HEK293 (cell line): ENCODE measurements at regions not wholly inside any gene's neighbourhood (a gene's known extent, or its start where the extent isn't known, plus 50 kb on each side); places are given as distances from the start of the nearest gene placed in this dataset.

Source experiments
- CTCF ChIA-PET: fragments of 350-600 bp; formaldehyde crosslinking; extraction: SDS; loops from one replicate; lab custom pipeline; 2021; ENCODE audit warnings: antibody characterized with exemption; lab: Yijun Ruan, JAX
- POLR2A ChIA-PET: fragments of 300-600 bp; formaldehyde crosslinking; extraction: SDS; loops from one replicate; lab custom pipeline; 2020; ENCODE audit warnings: antibody characterized with exemption, inconsistent platforms; lab: Yijun Ruan, JAX
- H3K27ac ChIP-seq: fragments of 200-500 bp; sonication (Bioruptor generic); 2 replicates; pipeline ENCODE4 v1.5.1; 2014; ENCODE audit warnings: low read depth, low read length, control low read depth, inconsistent platforms; ENCODE audit errors: extremely low read depth
- H3K36me3 ChIP-seq, 2 experiments: fragments of 200-500 bp in 1 of 2; sonication (Bioruptor generic) in 1 of 2; 1 replicate in 1 of 2; 2 replicates in 1 of 2; pipeline ENCODE4 v1.5.1; 2014 to 2017; ENCODE audit warnings: inconsistent platforms in 2 of 2, low read length in 2 of 2; ENCODE audit not compliant: control insufficient read depth in 2 of 2, insufficient read depth in 1 of 2
- H3K4me1 ChIP-seq: fragments of 200-500 bp; sonication (Bioruptor generic); 2 replicates; pipeline ENCODE4 v1.5.1; 2014; ENCODE audit warnings: mild to moderate bottlenecking, low read length, inconsistent platforms; ENCODE audit not compliant: control insufficient read depth, insufficient read depth
- H3K4me3 ChIP-seq: 2 replicates; pipeline ENCODE4 v1.5.1; 2011; ENCODE audit warnings: low read depth, mild to moderate bottlenecking, control low read depth, low read length, moderate library complexity
- H3K9me3 ChIP-seq: fragments of 200-500 bp; sonication (Bioruptor generic); 2 replicates; pipeline ENCODE4 v1.5.1; 2014; ENCODE audit warnings: low read depth, low read length, inconsistent platforms; ENCODE audit not compliant: control insufficient read depth, insufficient read depth
- GLIS1 ChIP-seq: fragments of 450-650 bp; formaldehyde crosslinking; IDR thresholded peaks from 2 replicates; pipeline ENCODE4 v1.5.1; 2016; ENCODE audit warnings: missing biosample characterization, missing genetic modification characterization
- OSR2 ChIP-seq: fragments of 450-650 bp; formaldehyde crosslinking; IDR thresholded peaks from 2 replicates; pipeline ENCODE4 v1.5.1; 2016; ENCODE audit warnings: missing biosample characterization, missing genetic modification characterization
- SP7 ChIP-seq: fragments of 450-650 bp; formaldehyde crosslinking; IDR thresholded peaks from 2 replicates; pipeline ENCODE4 v1.5.1; 2016; ENCODE audit warnings: missing biosample characterization, missing genetic modification characterization
- ZBTB11 ChIP-seq: fragments of 450-650 bp; formaldehyde crosslinking; conservative IDR thresholded peaks from 2 replicates; pipeline ENCODE4 v1.5.1; 2016; ENCODE audit warnings: low read depth, missing biosample characterization, missing genetic modification characterization
- ZFHX2 ChIP-seq: fragments of 450-650 bp; formaldehyde crosslinking; conservative IDR thresholded peaks from 2 replicates; pipeline ENCODE4 v1.5.1; 2016; ENCODE audit warnings: missing biosample characterization, missing genetic modification characterization
- ZFP69B ChIP-seq: fragments of 450-650 bp; formaldehyde crosslinking; IDR thresholded peaks from 2 replicates; pipeline ENCODE4 v1.5.1; 2016; ENCODE audit warnings: missing biosample characterization, missing genetic modification characterization
- ZNF121 ChIP-seq: fragments of 450-650 bp; formaldehyde crosslinking; IDR thresholded peaks from 2 replicates; pipeline ENCODE4 v1.5.1; 2016; ENCODE audit warnings: missing biosample characterization, missing genetic modification characterization
- ZNF175 ChIP-seq: fragments of 450-650 bp; formaldehyde crosslinking; IDR thresholded peaks from 2 replicates; pipeline ENCODE4 v1.5.1; 2016; ENCODE audit warnings: missing biosample characterization, missing genetic modification characterization
- ZNF302 ChIP-seq: fragments of 450-650 bp; formaldehyde crosslinking; IDR thresholded peaks from 2 replicates; pipeline ENCODE4 v1.5.1; 2016; ENCODE audit warnings: missing biosample characterization, missing genetic modification characterization, low read depth
- ZNF354C ChIP-seq: fragments of 450-650 bp; formaldehyde crosslinking; IDR thresholded peaks from 2 replicates; pipeline ENCODE4 v1.5.1; 2016; ENCODE audit warnings: missing biosample characterization, missing genetic modification characterization, low read depth, borderline replicate concordance
- ZNF548 ChIP-seq: fragments of 450-650 bp; formaldehyde crosslinking; IDR thresholded peaks from 2 replicates; pipeline ENCODE4 v1.5.1; 2016; ENCODE audit warnings: missing biosample characterization, missing genetic modification characterization
- ZNF692 ChIP-seq: fragments of 450-650 bp; formaldehyde crosslinking; IDR thresholded peaks from 2 replicates; pipeline ENCODE4 v1.5.1; 2016; ENCODE audit warnings: missing biosample characterization, missing genetic modification characterization
- ZNF777 ChIP-seq: fragments of 450-650 bp; formaldehyde crosslinking; IDR thresholded peaks from 2 replicates; pipeline ENCODE4 v1.5.1; 2017; ENCODE audit warnings: missing biosample characterization, missing genetic modification characterization, borderline replicate concordance
- ZNF785 ChIP-seq: fragments of 450-650 bp; formaldehyde crosslinking; IDR thresholded peaks from 2 replicates; pipeline ENCODE4 v1.5.1; 2016; ENCODE audit warnings: missing biosample characterization, missing genetic modification characterization
- TF ChIP-seq, protein P1 (sequence below): fragments of 450-650 bp; formaldehyde crosslinking; IDR thresholded peaks from 2 replicates; pipeline ENCODE4 v1.5.1; 2017; ENCODE audit warnings: missing biosample characterization, missing genetic modification characterization
- TF ChIP-seq, protein P2 (sequence below): fragments of 450-650 bp; formaldehyde crosslinking; IDR thresholded peaks from 2 replicates; pipeline ENCODE4 v1.5.1; 2016; ENCODE audit warnings: missing biosample characterization, missing genetic modification characterization, low read depth
- TF ChIP-seq, protein P3 (sequence below): fragments of 450-650 bp; formaldehyde crosslinking; IDR thresholded peaks from 2 replicates; pipeline ENCODE4 v1.5.1; 2017; ENCODE audit warnings: missing biosample characterization, missing genetic modification characterization
- TF ChIP-seq, protein P4 (sequence below): fragments of 450-650 bp; formaldehyde crosslinking; IDR thresholded peaks from 2 replicates; pipeline ENCODE4 v1.5.1; 2016; ENCODE audit warnings: missing biosample characterization, missing genetic modification characterization
- TF ChIP-seq, protein P5 (sequence below): fragments of 450-650 bp; IDR thresholded peaks from 2 replicates; pipeline ENCODE4 v1.5.1; 2018; ENCODE audit warnings: missing biosample characterization, missing genetic modification characterization

DNA sequence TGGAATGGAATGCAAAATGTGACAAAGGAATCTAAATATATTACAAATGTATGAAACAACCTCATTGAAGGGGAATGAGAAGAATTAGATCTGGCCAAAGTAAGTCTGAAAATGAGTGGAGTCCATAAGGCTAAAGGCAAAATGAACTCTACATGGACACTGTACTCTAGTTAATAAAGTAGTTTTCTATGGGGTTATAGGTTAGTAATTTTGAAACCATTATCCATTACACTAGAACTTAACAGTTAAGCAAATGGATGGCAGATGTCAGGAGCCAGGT, 222.1 kb downstream of the NUAK1 start (continued):
- TF ChIP-seq ZFHX2 (tag by site-specific recombination) (no peak), ZNF354C (tag by site-specific recombination) (no peak)

- ChIA-PET CTCF (interaction anchor here (0.6 to 0.8 kb wide), 3 partner anchors 59 to 160 kb away, joined by 3 to 4 read pairs (median 3); no protein-coding TSS in a partner anchor), POLR2A (interaction anchor here (0.6 kb wide), 1 partner anchor 44 kb away, joined by 3 read pairs; no protein-coding TSS in a partner anchor)
- no peaks in the 10 kb centered on the region for H3K36me3 ChIP-seq
- TF ChIP-seq, protein P1, sequence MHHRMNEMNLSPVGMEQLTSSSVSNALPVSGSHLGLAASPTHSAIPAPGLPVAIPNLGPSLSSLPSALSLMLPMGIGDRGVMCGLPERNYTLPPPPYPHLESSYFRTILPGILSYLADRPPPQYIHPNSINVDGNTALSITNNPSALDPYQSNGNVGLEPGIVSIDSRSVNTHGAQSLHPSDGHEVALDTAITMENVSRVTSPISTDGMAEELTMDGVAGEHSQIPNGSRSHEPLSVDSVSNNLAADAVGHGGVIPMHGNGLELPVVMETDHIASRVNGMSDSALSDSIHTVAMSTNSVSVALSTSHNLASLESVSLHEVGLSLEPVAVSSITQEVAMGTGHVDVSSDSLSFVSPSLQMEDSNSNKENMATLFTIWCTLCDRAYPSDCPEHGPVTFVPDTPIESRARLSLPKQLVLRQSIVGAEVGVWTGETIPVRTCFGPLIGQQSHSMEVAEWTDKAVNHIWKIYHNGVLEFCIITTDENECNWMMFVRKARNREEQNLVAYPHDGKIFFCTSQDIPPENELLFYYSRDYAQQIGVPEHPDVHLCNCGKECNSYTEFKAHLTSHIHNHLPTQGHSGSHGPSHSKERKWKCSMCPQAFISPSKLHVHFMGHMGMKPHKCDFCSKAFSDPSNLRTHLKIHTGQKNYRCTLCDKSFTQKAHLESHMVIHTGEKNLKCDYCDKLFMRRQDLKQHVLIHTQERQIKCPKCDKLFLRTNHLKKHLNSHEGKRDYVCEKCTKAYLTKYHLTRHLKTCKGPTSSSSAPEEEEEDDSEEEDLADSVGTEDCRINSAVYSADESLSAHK, result no peak
- TF ChIP-seq ZNF785 (tag by site-specific recombination) (no peak), ZNF548 (tag by site-specific recombination) (no peak), OSR2 (tag by site-specific recombination) (no peak), ZBTB11 (tag by site-specific recombination) (no peak), SP7 (tag by site-specific recombination) (no peak), ZNF777 (tag by site-specific recombination) (no peak), ZNF175 (tag by site-specific recombination) (no peak), GLIS1 (tag by site-specific recombination) (no peak), ZNF121 (tag by site-specific recombination) (no peak), ZNF692 (tag by site-specific recombination) (no peak), ZNF302 (tag by site-specific recombination) (no peak), ZFP69B (tag by site-specific recombination) (no peak)
- TF ChIP-seq, protein P2, sequence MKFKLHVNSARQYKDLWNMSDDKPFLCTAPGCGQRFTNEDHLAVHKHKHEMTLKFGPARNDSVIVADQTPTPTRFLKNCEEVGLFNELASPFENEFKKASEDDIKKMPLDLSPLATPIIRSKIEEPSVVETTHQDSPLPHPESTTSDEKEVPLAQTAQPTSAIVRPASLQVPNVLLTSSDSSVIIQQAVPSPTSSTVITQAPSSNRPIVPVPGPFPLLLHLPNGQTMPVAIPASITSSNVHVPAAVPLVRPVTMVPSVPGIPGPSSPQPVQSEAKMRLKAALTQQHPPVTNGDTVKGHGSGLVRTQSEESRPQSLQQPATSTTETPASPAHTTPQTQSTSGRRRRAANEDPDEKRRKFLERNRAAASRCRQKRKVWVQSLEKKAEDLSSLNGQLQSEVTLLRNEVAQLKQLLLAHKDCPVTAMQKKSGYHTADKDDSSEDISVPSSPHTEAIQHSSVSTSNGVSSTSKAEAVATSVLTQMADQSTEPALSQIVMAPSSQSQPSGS (tag by site-specific recombination), result no peak
- TF ChIP-seq, protein P3, sequence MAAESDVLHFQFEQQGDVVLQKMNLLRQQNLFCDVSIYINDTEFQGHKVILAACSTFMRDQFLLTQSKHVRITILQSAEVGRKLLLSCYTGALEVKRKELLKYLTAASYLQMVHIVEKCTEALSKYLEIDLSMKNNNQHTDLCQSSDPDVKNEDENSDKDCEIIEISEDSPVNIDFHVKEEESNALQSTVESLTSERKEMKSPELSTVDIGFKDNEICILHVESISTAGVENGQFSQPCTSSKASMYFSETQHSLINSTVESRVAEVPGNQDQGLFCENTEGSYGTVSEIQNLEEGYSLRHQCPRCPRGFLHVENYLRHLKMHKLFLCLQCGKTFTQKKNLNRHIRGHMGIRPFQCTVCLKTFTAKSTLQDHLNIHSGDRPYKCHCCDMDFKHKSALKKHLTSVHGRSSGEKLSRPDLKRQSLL, result no peak
- TF ChIP-seq, protein P4, sequence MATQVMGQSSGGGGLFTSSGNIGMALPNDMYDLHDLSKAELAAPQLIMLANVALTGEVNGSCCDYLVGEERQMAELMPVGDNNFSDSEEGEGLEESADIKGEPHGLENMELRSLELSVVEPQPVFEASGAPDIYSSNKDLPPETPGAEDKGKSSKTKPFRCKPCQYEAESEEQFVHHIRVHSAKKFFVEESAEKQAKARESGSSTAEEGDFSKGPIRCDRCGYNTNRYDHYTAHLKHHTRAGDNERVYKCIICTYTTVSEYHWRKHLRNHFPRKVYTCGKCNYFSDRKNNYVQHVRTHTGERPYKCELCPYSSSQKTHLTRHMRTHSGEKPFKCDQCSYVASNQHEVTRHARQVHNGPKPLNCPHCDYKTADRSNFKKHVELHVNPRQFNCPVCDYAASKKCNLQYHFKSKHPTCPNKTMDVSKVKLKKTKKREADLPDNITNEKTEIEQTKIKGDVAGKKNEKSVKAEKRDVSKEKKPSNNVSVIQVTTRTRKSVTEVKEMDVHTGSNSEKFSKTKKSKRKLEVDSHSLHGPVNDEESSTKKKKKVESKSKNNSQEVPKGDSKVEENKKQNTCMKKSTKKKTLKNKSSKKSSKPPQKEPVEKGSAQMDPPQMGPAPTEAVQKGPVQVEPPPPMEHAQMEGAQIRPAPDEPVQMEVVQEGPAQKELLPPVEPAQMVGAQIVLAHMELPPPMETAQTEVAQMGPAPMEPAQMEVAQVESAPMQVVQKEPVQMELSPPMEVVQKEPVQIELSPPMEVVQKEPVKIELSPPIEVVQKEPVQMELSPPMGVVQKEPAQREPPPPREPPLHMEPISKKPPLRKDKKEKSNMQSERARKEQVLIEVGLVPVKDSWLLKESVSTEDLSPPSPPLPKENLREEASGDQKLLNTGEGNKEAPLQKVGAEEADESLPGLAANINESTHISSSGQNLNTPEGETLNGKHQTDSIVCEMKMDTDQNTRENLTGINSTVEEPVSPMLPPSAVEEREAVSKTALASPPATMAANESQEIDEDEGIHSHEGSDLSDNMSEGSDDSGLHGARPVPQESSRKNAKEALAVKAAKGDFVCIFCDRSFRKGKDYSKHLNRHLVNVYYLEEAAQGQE (tag by site-specific recombination), result no peak
- TF ChIP-seq, protein P5, sequence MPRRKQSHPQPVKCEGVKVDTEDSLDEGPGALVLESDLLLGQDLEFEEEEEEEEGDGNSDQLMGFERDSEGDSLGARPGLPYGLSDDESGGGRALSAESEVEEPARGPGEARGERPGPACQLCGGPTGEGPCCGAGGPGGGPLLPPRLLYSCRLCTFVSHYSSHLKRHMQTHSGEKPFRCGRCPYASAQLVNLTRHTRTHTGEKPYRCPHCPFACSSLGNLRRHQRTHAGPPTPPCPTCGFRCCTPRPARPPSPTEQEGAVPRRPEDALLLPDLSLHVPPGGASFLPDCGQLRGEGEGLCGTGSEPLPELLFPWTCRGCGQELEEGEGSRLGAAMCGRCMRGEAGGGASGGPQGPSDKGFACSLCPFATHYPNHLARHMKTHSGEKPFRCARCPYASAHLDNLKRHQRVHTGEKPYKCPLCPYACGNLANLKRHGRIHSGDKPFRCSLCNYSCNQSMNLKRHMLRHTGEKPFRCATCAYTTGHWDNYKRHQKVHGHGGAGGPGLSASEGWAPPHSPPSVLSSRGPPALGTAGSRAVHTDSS (tag by site-specific recombination), result no peak
These were observed 218.5 kb downstream of the NUAK1 start for GRCh38 chr12:105920161-105920684.

More at GRCh38 chr12:105920161-105920684, 218.5 kb downstream of the NUAK1 start:
- no peak overlapping the region for H3K27ac ChIP-seq
- H3K4me3 ChIP-seq, result no peak overlapping the region
- H3K4me1 ChIP-seq, result no peaks in the 10 kb centered on the region; the same call in 1 of the 2 replicates
- no peaks in the 10 kb centered on the region for H3K9me3 ChIP-seq
